ENCODE measurements at regions not wholly inside any gene's neighbourhood (a gene's known extent, or its start where the extent isn't known, plus 50 kb on each side); places are given as distances from the start of the nearest gene placed in this dataset.

DNA sequence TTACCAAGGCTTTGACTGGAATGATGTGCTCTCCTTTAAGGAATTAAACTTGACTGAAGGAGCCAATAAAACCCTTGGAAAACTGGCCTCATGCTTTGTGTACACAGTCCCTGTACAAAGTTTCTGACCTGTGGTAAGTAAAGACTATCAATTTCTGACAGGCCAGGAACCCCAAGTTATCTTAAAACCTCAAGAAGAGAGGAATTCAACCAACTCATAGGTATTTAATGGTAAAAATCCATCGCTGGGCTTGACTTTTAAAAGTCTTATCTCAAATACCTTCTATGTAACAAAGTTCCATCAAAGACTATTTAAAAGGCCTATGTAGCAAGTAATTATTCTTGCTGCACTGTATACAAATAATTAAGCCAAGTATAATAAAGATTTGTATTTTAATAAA lies 103.7 kb upstream of the TENT5D start:
- no peak for DNase-seq

DNA sequence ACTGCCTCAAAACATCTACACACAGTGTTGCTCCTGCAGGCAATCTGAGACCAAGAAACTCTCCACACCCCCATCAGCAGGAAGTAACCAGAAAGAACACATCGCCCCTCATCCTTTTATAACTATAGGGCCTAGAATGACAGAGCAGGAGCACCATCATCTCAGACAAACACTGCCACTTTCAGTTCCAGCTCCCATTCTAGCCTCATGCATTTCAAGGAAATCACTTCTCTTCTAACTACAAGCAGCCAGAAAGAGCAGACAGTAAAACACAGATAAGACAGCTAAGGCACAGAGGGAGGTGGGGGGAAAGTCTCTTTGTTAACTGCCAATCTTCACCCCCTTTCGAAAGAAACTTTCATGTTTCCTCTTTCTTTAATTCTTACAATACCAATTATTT lies 102.6 kb upstream of the TENT5D start:
- no peak for DNase-seq

DNA sequence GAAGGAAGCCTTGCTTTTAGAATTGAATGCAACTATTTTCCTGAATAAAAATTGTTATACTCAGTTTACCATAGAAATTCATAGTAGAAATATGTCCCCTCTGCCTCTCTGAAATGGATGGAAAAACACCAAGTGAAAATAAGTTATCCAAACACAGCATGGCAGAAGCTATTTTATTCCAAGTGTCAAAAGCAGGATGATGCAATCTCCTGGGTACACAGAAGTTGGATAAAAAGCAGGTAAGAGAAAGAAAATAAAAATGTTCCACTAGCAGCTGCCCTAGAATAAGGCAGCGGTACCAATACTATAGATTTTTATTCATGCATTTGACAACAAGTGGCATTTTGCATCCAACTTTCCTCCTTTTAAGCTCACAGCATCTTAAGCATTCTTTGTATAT lies 89.0 kb upstream of the TENT5D start:
- no peak for DNase-seq

DNA sequence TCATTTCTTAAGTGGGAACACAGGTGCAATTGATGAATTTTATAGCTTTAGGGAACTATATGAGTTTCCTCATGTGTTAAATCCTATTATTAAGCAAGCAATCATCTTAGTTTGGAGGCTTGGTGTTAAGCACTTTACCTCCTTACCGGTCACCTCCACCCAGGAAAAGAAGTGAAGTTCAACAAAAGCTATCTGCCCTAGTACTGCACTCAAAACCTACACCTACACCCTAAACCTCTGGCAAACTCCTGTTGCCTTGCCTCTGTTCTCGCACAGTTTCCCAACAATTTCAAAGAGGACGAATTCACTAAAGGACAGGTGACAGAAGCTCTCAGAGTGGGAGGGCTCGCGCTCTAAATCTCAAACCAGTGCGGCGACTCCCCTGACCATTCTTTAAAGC lies 85.7 kb upstream of the TENT5D start:
- DNase-seq: no peak

DNA sequence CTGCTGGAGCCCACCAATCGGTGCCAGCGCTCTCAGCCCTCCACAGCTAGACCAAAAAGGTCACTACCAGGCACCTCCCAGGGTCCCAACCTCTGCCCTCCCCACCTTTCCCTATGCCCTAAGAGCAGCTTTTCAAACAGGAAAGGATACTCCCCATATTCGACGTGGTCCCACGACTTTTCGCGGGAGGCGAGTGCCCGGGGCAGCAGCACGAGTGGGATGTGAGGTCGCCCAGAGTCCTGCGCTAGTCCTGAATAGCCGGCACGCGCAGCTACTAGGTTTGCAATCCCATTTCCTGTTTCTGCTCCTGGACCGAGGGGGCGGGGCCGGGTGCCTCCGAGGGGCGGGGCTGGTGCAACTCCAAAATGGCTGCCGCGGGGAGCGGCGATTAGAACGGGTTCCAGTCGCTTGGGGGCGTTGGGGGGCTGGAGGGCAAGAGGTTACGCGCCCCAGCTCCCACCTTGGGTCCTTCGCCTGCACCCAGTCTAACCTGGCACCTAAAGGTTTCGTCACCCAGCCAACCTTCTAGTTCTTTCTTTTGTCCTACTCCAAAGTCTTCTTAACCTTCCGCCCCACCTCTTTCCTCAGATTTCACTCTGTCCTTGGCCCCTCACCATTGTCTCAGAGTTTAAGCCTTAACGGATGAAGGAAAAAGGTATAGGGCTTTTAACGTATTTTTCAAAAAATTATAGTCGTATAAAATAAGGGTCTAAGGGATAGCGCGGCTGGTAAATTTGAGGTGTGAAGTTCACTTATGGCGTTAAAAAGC lies 85.0 kb upstream of the TENT5D start:
- DNase-seq: no peak

DNA sequence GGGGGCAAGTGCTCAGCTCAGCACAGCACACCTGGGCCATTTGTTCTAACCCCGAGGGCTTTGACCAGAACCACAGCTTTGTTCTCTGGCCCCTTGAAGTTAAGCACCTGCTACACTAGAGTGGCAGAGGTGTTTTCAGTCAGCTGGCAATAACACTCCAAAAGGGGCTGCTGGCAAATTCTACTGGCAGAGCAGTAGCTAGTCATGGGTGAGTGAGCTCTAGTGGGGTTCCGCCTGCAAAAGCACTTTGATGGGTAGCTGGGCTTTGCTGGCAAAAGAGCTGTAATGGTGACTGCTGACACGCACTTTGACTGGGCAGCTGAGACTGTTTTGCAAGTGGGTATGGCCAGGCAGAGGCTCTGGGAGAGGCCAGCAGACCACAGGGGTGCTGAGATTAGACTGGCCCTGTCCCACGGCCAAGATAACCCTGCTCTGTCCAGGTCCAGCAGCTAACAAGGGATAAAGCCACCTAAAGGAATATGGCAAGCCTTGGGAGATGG lies 65.2 kb upstream of the TENT5D start:
- no peak for DNase-seq
